NCI-H1417 (cell line): ENCODE measurements at regions not wholly inside any gene's neighbourhood (a gene's known extent, or its start where the extent isn't known, plus 50 kb on each side); places are given as distances from the start of the nearest gene placed in this dataset.
A peak's percentile ranks its signal among the peaks of the same experiment; 100 is the strongest.

Experiments
- DNase-seq, 3 experiments: peaks; one replicate each; lab custom pipeline; 2025; lab: John Stamatoyannopoulos, UW

DNA sequence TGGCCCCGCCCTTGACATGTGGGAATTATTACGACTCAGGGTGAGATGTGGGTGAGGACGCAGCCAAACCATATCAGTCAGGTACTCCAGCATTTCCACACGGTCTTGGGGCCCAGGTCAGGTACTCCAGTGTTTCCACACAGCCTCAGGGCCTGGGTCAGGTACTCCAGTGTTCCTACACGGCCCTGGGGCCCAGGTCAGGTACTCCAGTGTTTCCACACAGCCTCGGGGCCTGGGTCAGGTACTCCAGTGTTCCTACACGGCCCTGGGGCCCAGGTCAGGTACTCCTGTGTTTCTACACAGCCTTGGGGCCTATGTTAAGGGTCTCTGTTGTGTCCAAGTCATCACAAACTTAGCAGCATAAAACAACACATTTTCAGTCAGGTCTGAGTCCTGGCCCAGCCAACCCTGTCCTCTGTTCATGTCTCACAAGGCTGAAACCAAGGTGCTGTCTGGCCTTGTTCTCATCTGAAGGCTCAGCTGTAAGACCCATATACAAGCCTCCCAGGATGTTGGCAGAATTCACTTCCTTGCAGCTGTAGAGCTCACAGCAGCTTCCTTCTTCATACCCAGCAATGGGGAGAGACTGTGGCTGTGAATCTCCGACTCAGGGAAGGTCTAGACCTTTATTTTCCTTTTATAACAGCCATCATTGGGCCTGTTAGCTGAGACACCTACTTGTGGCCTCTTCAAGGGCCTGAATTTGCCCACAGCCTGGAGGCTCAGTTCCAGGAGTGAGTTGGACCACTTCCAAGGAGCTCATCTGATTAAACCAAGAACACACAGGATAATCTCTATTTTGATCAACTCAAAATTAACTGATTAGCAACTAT is 107.6 kb upstream of the SFSWAP start:
- DNase-seq = no peak

DNA sequence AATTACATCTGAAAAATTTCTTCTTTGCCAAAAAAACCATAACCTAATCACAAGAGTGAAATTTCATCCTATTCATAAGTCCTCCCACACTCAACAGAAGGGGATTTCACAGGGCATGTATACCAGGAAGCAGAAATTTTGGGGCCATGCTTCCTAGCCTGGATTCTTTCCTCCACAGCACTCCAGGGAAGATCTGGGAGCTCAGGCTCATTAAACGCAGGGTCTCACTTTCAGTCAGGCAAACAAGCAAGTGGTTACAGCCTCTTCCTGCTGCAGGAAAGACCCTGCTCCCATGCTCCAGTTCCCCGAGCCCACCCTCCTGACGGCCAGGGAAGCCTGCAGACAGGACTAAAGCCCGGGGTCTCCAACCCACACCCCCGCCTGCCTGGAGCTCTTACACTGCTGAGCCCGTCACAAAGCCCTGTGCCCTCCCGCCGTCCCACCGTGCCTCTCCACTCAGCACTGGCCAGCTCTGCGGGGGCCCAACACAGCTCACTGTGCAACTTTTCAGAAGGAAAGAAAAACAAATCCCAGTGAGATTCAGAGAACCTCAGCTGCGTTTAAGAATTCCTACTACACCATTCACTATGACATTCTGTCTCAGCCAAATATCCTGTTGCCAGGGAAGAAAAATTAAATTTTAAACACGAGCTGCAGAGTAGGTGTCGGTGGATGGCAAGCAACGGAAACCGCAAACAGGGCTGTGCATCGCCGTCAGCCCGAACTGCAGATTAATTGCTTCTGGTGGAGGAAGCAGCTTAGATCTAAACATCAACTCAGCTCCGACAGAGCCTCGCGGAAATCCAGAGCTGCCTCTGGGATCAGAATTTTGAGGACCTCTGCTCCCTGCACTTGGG is 106.7 kb upstream of the SFSWAP start:
- DNase-seq = no peak

DNA sequence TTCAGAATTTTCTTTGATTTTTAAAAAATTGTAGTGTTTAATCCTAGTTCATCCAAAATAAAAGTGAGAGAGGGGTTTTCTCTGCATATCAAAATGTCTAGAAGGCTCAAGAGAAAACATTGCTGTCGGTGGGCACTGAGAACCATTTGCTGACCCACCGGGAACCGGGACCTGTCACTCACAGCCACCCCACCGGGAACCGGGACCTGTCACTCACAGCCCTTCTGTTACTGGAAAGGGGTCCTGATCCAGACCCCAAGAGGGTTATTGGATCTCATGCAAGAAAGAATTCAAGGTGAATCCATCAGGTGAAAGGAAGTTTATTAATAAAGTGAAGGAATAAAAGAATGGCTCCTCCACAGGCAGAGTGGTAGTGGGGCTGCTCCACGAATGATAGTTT is 106.0 kb upstream of the SFSWAP start:
- DNase-seq = no peak

DNA sequence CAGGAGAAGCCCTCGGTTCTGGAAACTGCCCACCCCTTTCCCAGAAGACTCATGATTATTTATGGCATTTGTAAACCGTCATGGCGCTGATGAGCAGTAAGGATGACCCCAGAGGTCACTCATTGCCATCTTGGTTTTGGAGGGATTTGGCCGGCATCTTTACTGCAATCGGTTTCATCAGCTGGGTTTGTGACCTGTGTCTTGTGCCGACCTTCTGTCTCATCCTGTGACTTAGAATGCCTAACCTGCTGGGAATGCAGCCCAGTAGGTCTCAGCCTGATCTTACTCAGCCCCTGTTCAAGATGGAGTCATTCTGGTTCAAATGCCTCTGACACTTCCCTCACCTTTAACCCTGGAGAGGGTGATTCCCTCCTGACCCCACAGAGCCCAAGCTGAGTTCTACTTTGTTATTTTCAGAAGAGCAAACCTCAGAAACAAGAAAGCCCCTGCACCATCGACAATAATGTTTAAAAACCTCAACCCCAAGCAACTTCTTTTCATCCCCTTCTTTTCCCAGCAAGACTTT is 105.5 kb upstream of the SFSWAP start:
- DNase-seq = no peak

DNA sequence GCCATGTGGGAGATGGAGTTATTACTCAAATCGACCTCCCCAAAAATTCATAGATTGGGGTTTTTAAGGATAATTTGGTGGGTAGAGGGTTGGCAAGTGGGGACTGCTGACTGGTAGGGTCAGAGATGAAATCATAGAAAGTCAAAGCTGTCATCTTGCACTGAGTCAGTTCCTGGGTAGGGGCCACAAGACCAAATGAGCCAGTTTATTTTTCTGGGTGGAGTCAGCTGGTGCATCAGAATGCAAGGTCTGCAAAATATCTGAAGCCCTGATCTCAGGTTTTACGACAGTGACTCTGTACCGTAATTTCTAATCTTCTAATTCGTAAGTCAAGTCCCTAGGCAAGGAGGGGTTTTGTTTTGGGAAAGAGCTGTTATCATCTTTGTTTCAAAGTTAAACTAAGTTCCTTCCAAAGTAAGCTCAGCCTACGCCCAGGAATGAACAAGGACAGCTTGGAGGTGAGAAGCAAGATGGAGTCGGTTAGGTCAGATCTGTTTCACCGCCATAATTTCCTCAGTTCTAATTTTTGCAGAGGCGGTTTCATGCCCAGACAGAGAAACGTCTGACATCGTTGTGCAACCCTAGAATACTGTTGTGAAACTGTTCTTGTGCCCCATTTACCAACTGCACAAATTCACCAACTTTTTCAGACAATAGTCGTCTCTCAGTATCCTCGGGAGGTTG is 104.5 kb upstream of the SFSWAP start:
- DNase-seq = no peak

DNA sequence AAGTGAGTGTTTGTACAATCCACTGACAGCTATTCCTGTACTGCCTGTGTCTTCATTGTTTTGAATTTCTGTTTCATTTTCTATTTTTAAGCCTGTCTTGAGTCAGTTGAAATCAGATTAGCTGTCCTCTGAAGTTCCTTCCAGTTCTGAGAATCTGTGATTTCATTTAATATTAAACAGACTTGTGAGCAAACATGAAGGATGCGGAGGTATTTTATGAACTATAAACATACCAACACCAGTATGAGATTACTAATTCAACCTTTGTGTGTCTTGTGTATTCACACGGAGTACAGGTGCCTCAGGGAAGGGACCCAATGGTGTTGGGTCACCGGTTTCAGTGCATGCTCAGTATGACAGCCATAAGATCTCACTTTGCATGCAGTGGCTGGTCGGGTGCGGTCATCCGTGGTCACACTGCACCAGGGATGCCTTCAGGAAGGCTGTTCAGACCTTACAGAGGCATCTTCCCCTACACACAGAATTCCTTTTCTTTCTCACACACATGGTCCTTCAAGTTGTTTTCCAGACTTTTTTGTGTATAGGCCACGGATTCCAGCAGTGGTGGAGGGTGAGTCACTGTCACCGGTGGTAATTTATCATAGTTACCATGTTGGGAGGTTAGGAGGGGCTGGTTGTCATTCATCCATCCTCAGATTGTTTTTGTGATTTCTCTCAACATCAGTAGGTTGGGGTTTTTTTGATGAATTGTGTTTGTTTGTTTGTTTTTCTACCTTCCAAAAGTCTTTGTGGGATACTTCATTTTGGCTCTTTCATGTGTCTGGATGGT is 103.0 kb upstream of the SFSWAP start:
- no peak for DNase-seq

DNA sequence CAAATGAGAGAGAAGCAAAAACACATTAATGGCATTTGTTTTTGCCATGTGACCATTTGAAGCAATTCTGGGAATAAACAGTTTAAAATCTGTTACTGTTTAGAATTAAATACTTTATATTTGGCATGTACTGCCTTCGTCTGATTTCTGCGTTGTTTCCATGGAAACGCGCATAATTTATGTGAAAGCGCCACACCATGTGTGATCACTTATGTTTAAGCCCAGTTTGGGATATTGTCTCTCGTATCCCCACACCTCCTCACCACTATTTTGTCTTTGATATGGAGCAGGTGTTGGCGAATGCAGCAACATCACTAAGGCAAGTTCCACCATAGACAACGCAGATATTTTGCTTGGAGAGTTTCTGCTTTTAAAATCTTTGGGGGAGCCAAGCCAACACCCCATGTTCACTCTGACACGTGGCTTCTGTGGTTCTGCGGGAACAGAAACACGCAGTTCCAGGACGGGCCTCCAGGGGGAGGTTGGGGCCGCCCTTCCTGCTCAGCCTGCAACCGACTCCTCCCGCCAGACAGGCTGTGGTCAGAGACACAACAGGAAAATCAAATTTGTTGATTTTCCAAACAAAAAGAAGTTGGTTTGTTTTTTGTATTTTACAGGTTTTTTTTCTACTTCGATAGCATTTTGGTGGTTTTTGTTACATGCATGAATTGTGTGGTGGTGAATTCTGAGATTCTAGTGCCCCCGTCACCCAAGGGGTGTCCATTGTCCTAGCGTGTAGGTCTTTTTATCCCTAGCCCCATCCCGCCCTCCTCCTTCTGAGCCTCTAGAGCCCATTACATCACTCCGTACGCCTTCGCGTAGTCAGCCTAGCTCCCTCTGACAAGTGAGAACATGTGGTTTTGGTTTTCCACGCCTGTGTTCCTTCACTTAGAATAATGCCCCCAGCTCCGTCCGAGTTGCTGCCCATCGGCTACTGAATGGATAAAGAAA is 101.9 kb upstream of the SFSWAP start:
- peak; percentile 5 to 52 (median 35) for DNase-seq

DNA sequence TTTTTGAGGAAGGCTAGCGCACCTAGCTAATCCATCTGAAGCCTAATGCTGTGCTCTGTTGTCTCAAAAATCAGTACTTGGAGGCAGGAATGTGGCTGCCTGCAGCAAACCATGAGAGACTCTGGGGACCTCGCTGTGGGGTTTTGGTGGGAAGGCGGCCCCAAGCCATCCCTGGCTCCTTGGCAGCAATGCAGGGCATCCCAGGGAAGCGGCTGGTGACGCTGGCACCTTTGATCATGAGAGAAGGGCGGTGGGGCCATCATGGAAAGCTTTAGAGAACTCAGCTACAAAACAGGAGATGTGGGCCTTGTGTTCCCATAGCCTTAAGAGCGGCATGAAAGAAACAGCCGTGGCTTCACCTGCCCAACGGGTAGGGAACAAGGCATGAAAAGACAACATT is 101.1 kb upstream of the SFSWAP start:
- DNase-seq = no peak

DNA sequence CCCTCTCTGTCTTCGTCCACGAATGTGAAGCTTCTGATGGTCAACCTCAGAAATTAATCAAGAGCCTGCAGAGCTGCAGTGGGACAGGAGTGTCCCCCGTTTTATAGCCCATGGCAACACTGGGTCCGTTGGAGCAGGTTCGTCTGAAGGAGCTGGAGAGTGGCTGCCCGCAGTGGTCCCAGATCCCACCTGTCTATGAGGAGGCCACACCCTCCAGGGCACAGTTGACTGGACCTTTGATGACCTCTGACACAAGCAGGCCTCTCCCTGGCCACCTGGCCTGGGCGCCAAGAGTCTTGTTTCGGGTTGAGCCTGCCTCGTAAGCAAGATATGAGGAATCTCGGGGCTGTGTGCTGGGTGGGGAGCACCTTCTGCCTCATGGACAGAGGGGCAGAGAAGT is 100.7 kb upstream of the SFSWAP start:
- DNase-seq = no peak

DNA sequence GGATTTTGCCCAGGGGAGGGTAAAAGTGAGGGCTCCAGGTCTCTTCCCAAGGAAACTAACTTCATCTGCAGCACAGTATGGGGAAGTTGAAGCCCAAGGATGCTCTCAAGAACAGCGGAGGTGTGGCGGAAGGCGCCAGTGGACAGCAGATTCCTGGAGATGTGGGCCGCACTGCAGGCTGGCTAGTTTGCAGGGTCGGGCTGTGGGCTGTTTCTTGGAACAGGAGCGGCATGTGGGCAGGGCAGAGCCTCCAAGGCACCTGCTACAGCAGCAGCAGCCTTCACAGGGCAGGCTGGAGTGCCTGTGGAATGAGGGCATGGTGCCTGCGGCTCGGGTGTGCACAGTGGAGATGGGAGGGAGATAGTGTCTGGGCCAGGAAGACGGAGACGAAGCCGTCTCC is 100.0 kb upstream of the SFSWAP start:
- no peak for DNase-seq

DNA sequence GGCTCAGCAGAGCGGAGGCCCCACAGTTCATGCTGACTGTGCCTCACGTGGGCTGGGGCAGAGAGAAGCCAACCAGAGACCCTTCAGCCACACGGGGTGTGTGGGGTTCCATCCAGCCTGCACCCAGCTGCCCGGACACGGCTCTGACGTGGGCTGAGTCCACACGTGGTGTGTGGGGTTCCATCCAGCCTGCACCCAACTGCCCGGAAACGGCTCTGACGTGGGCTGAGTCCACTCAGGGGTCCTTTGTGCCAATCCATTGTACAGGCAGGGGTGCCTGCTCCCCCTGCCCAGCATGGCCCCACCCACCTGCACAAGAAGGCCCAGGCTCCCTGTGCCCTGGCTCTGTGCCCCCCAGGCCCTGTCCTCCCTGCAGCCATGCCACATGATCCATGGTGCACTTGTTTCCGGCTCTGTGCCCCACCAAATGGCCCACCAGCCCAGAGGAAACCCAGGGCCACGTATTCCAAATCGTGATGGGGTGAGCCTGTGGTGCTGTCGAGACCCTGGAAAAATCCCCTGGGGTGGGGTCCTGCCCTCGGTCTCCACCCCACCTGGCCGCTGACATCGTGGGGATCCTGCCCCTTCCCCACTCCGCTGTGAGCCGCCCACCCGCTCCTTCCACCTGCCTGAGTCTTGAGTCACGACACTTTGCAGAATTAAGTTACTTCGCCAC is 99.3 kb upstream of the SFSWAP start:
- no peak for DNase-seq

DNA sequence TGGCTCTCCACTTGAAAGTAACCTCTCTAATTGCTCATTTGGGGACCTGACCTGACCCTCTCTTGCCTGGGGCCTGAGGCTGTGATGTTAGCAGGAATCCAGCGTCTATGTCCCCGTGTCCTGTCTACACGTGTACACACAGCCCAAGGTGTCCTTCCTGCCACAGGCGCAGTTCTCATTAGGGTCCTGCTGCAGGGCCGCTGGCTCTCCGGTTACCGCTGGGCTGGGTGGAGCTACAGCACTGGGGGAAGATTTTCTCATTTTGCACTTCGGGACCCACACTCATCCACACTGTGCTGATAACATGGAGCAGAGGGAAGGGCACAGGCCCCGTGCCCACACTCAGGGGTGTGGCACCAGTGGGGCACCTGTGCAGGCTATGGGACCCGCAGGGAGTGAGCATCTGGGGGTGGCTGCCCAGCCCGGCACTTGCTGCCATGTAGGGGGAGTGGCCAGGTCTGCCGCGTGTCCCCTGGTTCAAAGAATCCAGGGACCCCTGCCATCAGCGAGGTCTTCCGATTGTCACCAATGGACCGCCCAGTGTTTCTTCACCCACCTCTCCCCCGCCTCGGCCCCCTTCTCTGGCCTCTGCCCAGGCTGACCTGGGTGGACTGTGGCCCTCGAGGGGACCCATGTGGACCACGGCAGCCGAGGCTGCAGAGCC is 98.7 kb upstream of the SFSWAP start:
- no peak for DNase-seq

DNA sequence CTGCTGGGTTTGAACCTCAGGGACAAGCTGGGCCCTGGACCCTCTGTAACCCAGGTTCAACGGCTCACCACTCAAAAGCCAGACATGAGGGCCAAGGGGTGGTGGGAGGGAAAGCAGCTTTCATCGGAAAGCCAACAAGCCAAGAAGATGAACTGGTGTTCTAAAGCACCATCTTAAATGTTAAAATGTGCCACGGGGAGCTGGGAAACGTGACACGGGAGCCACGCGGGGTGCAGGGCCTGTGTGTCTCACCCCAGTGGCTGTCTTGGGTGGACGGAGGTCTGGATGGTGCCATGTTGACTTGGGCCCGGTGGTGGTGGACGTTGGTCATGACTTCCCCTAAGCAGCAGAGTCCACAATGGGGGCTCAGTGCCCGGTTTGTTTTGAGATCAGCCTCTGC is 97.7 kb upstream of the SFSWAP start:
- no peak for DNase-seq

DNA sequence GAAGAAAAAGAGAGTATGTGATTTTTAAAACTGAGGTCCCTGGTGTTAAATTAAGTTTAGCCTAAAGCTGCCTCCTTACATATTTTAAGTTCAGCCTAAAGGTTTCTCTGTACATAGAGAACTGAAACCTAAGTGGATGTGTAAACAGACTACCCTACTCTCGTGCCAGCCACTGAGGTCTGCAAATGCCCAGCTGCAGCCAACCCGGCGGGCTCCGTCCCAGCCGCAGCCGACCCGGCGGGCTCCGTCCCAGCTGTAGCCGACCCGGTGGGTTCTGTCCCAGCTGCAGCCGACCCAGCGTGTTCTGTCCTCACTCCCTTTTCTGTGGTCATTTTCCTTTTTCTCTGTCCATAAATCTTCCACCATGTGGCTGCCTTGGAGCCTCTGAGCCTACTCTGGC is 97.2 kb upstream of the SFSWAP start:
- no peak for DNase-seq

DNA sequence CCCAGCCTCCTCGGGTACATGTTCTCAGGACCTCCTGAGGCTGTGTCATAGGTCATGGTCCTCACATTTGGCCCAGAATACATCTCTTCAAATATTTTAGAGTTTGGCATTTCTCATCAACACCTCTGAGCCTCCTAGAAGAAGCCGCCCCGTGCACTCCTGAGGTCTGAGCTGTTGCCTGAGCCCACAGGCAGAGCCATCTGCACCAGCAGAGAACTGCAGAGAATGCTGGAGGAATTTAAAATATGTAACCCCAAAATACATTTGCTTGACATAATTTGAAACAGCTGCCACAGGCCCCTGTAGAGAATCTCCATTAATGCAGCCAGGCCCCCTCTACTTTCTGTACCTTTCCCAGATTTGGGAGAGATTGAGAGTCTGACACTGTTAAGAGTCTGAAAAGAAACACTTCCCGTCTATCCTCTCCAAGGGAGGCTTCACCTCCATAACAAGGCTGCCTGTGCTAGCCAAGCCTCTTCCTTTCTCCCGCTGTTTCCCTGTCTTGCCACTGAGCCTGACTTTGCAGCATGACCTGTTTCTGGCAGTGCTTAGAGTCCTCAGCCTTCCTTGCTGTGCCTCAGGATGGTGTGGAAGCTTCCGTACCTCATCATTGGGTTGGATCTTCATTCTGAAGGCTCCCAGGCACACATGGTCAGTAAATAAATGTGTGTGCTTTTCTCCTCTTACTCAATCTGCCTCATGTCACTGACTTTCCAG is 95.4 kb upstream of the SFSWAP start:
- DNase-seq = no peak

DNA sequence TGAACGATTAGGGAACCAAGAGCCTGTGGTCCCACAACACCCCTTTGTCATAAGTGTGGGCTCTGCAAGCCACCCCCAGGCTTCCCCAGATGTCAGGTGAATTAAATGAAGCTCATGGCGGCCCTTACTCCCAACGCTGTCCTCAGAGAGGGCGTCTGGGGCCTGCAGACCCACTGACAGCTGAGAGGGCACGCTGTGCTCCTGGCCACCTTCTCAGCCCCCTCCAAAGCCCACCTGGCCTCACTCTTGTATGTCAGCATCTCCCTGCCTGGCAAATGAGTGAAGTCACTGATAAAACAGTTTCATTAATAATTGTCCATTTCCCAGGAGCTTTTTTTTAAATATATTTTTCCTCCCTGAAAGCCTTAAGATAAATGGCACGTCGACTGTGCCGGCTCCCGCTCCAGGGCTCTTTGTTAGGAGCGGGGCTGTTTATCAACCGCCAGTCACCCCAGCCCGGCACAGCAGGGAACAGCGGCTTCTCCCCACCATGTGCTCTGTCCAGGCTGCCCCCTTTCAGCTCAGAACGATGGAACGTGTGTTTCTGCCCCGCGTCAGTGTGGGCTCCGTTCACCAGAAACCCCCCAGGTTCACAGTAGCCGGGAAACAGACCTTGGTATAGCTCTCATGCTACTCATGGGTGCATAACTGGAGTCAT is 94.7 kb upstream of the SFSWAP start:
- DNase-seq = no peak

DNA sequence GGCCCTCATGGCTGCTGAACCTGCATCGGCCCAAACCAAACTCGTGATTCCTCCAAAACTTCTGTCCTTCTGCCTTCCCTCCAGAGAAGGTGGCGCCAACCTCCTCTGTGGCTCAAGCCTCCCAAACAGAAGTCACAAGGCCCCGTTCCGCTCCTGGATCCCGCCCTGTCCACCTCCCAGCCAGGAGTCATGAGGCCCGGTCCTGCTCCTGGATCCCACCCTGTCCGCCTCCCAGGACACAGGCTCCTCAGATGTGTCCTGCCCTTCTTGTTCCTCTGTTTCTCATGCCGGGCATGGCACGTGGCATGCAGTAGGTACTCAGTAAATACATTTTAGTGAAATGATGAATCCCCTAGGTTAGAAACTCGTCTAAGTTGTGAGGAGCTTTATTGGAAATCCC is 94.2 kb upstream of the SFSWAP start:
- DNase-seq = no peak

DNA sequence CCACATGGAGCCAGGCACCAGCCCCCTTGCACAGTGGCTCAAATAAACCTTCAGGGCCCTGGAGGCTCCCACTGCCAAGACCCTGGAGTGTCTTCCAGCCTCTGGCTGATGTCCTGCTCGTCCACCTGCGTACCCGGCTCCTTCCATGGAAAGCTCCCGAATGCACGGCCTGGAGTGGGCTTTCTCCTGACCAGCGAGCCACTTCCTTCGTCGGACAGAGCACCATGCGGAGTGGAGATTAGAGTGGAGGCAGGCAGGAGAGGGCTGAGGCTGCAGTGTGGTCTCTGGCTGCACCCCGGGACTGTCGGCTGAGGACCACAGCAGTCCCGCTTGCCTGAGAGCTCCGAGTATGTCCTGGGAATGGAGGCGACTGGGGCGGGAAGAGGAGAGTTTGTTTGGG is 93.7 kb upstream of the SFSWAP start:
- no peak for DNase-seq
